Activated gamma-delta T cell treated with Interleukin-2 at 50 U/mL for 16 hours (primary cell): ENCODE measurements at regions not wholly inside any gene's neighbourhood (a gene's known extent, or its start where the extent isn't known, plus 50 kb on each side); places are given as distances from the start of the nearest gene placed in this dataset.
"Not testable (repeated sequence)": the region's sequence is repeated elsewhere in the genome, so short reads cannot be mapped to it uniquely, and the experiment has no call there.

Experiments used
- DNase-seq: peaks from one replicate; pipeline ENCODE4 v3.0.0-alpha.2; 2020

- no peak for DNase-seq
Observed at GRCh38 chr7:106750773-106751172, 89.8 kb upstream of the CCDC71L start.

GRCh38 chr7:106752367-106752766 is 91.4 kb upstream of the CCDC71L start:
- no peak for DNase-seq

- not testable (repeated sequence) for DNase-seq
Observed at GRCh38 chr7:106755024-106755423, 94.1 kb upstream of the CCDC71L start.

GRCh38 chr7:106755641-106756040 is 94.7 kb upstream of the CCDC71L start:
- no peak for DNase-seq

- no peak for DNase-seq
Observed at GRCh38 chr7:106756071-106756470, 95.1 kb upstream of the CCDC71L start.

GRCh38 chr7:106756884-106757283 is 95.9 kb upstream of the CCDC71L start:
- DNase-seq: no peak

GRCh38 chr7:106757846-106758245 is 96.9 kb upstream of the CCDC71L start:
- DNase-seq: no peak

GRCh38 chr7:106762845-106763244 is 101.9 kb upstream of the CCDC71L start:
- not testable (repeated sequence) for DNase-seq

GRCh38 chr7:106763717-106764116 is 101.4 kb upstream of the PIK3CG start:
- no peak for DNase-seq

- no peak for DNase-seq
Observed at GRCh38 chr7:106765727-106766355, 99.2 kb upstream of the PIK3CG start.

GRCh38 chr7:106766551-106766950 is 98.5 kb upstream of the PIK3CG start:
- DNase-seq: no peak

GRCh38 chr7:106767078-106767477 is 98.0 kb upstream of the PIK3CG start:
- no peak for DNase-seq

- no peak for DNase-seq
Observed at GRCh38 chr7:106767498-106768323, 97.4 kb upstream of the PIK3CG start.

- DNase-seq: no peak
Observed at GRCh38 chr7:106768324-106768751, 96.7 kb upstream of the PIK3CG start.

GRCh38 chr7:106770191-106770590 is 94.9 kb upstream of the PIK3CG start:
- DNase-seq: no peak

- no peak for DNase-seq
Observed at GRCh38 chr7:106772655-106773108, 92.4 kb upstream of the PIK3CG start.

GRCh38 chr7:106773228-106773627 is 91.9 kb upstream of the PIK3CG start:
- DNase-seq: no peak

GRCh38 chr7:106773721-106774120 is 91.4 kb upstream of the PIK3CG start:
- no peak for DNase-seq

GRCh38 chr7:106774213-106774767 is 90.8 kb upstream of the PIK3CG start:
- DNase-seq: no peak

- no peak for DNase-seq
Observed at GRCh38 chr7:106774768-106775551, 90.1 kb upstream of the PIK3CG start.

- no peak for DNase-seq
Observed at GRCh38 chr7:106775552-106775936, 89.5 kb upstream of the PIK3CG start.

GRCh38 chr7:106775975-106776607 is 89.0 kb upstream of the PIK3CG start:
- DNase-seq: no peak
